ENCODE measurements at regions not wholly inside any gene's neighbourhood (a gene's known extent, or its start where the extent isn't known, plus 50 kb on each side); places are given as distances from the start of the nearest gene placed in this dataset.

DNA sequence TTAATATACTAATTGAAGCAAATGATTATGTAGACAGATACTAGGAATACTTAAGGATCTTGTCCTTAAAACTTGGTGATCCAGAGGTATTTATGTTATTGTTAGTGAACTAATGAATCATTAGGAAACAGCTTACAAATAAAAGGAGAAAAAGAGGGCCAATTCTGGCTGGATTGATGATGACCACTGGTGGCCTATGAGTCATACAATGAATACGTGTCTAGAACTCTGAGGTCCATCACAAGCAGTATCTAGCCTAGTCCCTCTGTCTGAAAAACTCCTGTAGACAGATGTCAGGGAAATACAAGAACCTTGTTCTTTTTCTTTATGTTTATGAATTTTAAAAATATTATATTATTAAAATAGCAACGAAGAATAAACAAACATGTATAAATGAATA, 51.7 kb upstream of the RTL1 start:
- TF ChIP-seq, protein P1, sequence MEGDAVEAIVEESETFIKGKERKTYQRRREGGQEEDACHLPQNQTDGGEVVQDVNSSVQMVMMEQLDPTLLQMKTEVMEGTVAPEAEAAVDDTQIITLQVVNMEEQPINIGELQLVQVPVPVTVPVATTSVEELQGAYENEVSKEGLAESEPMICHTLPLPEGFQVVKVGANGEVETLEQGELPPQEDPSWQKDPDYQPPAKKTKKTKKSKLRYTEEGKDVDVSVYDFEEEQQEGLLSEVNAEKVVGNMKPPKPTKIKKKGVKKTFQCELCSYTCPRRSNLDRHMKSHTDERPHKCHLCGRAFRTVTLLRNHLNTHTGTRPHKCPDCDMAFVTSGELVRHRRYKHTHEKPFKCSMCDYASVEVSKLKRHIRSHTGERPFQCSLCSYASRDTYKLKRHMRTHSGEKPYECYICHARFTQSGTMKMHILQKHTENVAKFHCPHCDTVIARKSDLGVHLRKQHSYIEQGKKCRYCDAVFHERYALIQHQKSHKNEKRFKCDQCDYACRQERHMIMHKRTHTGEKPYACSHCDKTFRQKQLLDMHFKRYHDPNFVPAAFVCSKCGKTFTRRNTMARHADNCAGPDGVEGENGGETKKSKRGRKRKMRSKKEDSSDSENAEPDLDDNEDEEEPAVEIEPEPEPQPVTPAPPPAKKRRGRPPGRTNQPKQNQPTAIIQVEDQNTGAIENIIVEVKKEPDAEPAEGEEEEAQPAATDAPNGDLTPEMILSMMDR (IDR thresholded peaks at IDR 0.05; ENCODE audit: extremely low read depth, insufficient read depth, missing control alignments) = no peak
- DNase-seq (ENCODE audit: low spot score) = no peak
- in situ Hi-C loops (cut with MboI; ENCODE audit: low pct_unique_long_range_greater_than_20kb, low sequenced_read_pairs, unreplicated experiment) = no loop called here

DNA sequence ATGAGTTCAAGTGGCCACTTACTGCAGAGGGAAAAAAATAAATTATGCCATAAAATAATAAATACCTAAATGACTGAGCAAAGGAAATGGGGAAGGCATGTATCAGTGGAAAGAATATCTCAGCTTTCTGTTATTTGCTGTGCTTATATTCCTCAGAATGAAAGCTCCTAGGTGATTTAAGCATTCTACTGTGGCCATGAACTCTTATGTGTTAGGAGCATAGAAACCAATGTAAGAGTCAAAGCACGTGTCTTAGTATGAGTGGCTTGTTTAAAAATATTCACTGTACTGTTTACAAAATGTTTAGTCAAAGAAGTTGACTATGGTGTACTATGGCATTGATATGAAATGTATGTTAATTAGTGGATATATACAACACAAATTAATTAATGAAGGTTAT, 59.0 kb upstream of the RTL1 start:
- TF ChIP-seq, protein P1 (IDR thresholded peaks at IDR 0.05; ENCODE audit: extremely low read depth, insufficient read depth, missing control alignments) = no peak
- in situ Hi-C loops (cut with MboI; ENCODE audit: low pct_unique_long_range_greater_than_20kb, low sequenced_read_pairs, unreplicated experiment) = no loop called here
- DNase-seq (ENCODE audit: low spot score) = no peak

DNA sequence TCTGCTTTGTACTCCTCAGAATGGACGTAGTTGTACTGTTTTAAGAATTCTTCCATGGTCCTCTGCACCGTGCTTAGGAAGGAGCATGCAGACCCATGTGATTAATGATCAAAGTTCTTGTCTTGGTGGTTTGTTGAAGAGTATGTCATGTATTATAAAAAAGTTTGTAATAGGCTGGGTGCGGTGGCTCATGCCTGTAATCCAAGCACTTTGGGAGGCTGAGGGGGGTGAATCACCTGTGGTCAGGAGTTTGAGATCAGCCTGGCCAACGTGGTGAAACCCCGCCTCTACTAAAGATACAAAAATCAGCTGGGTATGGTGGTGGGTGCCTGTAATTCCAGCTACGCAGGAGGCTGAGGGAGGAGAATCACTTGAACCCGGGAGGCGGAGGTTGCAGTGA, 61.8 kb upstream of the RTL1 start:
- TF ChIP-seq, protein P1 (IDR thresholded peaks at IDR 0.05; ENCODE audit: extremely low read depth, insufficient read depth, missing control alignments) = no peak
- in situ Hi-C loops (cut with MboI; ENCODE audit: low pct_unique_long_range_greater_than_20kb, low sequenced_read_pairs, unreplicated experiment) = no loop called here
- no peak for DNase-seq (ENCODE audit: low spot score)

DNA sequence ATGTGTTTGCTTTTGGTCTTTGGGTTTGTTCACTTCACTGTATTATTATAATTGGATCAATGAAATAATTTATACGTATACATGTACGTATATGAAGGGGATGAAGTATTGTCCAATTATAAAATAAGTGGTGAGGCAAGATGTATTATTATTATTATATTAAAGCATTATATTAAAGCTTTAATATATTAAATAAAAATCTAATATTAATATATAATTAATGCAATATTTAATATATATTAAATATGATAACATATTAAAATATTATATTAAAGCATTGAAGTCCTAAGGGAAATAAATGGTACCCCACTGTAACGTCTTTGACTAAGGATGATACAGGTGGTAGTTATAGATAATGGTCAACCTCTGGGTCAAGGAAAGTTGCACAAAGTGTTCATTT, 63.7 kb upstream of the RTL1 start:
- in situ Hi-C loops (cut with MboI; ENCODE audit: low pct_unique_long_range_greater_than_20kb, low sequenced_read_pairs, unreplicated experiment) = no loop called here
- TF ChIP-seq, protein P1 (IDR thresholded peaks at IDR 0.05; ENCODE audit: extremely low read depth, insufficient read depth, missing control alignments) = no peak
- DNase-seq (ENCODE audit: low spot score) = no peak

DNA sequence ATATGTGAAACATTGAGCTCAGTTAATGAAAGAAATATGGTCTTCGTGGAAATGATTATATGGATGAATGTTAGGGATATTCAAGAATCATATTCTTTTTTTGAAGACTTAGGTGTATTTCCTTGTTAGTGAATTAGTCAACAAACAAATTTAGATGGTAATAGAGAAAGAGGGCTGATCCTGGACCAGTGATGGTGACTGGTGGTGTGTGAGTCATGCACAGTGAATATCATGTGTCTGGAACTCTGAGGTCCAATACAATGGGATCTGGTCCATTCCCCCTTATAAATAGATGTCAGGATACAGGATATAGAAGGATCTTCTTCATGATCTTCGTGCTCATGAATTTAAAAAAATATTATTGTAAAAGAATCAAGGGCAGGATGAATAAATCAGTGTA, 64.4 kb upstream of the RTL1 start:
- no peak for DNase-seq (ENCODE audit: low spot score)
- TF ChIP-seq, protein P1 (IDR thresholded peaks at IDR 0.05; ENCODE audit: extremely low read depth, insufficient read depth, missing control alignments) = no peak
- in situ Hi-C loops (cut with MboI; ENCODE audit: low pct_unique_long_range_greater_than_20kb, low sequenced_read_pairs, unreplicated experiment) = no loop called here

DNA sequence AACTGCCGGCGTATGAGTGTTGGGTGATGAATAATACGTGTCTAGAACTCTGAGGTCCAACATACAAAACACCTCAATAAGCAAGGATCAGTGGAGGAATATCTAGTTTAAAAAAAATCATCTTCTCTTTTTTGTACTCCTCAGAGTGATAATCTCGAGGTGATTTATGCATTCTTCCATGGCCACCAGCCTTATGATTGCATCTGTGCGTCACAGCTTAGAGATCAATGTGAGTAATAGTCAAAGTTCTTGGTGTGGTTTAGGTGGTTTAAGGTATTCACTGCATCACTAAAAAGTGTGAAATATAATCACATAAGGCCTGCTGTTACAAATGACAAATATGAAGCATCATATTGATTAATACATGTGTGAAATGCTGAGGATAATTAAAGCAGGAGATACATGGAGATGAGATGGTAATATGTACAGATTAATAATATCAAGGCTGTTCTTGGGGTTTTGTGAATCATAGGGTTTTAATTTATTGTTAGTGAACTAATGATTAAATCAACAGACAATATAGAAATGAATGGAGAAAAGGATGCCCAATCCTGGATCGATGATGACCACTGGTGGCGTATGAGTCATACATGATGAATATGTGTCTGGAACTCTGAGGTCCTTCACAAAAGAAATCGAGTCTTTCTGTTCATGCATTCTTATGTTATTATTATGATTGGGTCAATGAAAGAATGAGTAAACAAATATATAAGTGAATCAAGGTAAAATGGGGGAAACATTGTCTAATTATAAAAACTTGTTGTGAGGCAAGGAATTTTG, 68.8 kb upstream of the RTL1 start:
- no peak for DNase-seq (ENCODE audit: low spot score)
- in situ Hi-C loops (cut with MboI; ENCODE audit: low pct_unique_long_range_greater_than_20kb, low sequenced_read_pairs, unreplicated experiment) = no loop called here

More for the DNA sequence above, 68.8 kb upstream of the RTL1 start:
- TF ChIP-seq, protein P1 (IDR thresholded peaks at IDR 0.05; ENCODE audit: extremely low read depth, insufficient read depth, missing control alignments) = no peak
